GM12874 (cell line): ENCODE measurements at regions not wholly inside any gene's neighbourhood (a gene's known extent, or its start where the extent isn't known, plus 50 kb on each side); places are given as distances from the start of the nearest gene placed in this dataset.

Source experiments
- TF ChIP-seq, protein P1 (sequence below): IDR thresholded peaks from 2 replicates; pipeline ENCODE4 v1.5.1; 2011; ENCODE audit warnings: low read depth, mild to moderate bottlenecking, control low read depth, low read length, moderate library complexity; ENCODE audit not compliant: insufficient read depth

DNA sequence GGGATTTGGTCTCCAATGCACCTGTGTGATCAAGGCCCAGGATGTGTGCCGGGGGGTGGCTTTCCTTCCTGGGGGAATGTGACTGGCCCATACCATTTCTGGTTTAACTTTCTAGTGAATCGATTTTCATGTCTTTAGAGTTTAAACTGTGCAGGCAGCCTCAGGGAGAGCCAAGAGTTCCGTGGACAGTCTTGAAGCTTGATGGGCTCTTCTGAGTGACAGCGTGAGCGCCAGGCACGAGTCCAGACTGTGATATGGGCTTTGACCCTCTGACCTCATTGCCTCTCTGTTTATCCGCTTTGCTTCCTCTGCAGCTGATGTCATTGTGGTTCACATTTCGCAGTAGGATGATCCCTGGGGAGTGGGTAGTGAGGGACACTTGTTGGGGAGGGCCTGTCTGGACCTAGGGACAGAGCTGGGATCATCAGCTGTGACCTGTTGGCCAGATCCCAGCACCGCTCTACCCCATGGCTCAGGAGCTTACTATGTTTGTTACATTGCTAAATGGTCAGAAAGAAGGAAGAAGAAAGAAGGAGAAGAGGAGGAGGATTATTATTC is 80.6 kb upstream of the CLDN5 start:
- TF ChIP-seq, protein P1, sequence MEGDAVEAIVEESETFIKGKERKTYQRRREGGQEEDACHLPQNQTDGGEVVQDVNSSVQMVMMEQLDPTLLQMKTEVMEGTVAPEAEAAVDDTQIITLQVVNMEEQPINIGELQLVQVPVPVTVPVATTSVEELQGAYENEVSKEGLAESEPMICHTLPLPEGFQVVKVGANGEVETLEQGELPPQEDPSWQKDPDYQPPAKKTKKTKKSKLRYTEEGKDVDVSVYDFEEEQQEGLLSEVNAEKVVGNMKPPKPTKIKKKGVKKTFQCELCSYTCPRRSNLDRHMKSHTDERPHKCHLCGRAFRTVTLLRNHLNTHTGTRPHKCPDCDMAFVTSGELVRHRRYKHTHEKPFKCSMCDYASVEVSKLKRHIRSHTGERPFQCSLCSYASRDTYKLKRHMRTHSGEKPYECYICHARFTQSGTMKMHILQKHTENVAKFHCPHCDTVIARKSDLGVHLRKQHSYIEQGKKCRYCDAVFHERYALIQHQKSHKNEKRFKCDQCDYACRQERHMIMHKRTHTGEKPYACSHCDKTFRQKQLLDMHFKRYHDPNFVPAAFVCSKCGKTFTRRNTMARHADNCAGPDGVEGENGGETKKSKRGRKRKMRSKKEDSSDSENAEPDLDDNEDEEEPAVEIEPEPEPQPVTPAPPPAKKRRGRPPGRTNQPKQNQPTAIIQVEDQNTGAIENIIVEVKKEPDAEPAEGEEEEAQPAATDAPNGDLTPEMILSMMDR = no peak

DNA sequence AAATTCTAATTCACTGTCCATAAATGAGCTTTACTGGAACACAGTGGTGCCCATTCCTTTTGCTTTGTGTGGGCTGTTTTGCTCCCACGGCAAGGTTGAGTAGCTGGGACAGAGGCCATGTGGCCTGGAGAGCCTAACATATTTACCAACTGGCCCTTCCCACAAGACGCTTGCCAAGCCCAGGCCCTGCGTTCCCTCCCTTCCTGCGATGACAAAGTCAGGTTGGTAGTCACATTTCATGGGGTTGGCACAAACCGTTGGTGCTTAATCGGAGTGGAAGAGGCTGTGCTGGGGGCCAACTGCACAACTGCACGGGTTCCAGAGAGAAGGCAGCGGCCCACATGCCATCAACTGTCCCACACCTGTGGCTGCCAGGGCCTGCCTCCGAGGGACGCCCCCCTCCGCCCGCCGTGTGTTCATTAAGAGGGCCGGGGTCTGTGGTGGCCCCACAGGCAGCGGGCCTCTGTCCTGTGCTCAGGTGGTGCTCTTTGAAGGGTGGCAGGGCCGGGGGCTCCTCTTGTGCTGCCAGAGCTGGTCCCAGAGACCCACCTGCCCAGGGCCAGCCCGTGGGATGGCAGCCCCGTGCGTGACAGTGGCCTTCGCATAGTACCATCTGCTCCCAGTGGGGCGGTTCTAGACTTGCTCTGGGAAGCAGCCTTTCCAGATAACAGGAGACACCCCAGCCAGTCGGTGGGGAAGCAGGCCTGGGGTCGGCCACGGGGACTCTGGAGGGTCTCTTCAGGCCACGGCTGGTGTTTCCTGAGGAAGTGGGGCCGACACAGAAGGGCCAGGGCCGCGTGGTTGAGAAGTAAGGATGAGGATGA is 81.5 kb upstream of the CLDN5 start:
- TF ChIP-seq, protein P1 = no peak

DNA sequence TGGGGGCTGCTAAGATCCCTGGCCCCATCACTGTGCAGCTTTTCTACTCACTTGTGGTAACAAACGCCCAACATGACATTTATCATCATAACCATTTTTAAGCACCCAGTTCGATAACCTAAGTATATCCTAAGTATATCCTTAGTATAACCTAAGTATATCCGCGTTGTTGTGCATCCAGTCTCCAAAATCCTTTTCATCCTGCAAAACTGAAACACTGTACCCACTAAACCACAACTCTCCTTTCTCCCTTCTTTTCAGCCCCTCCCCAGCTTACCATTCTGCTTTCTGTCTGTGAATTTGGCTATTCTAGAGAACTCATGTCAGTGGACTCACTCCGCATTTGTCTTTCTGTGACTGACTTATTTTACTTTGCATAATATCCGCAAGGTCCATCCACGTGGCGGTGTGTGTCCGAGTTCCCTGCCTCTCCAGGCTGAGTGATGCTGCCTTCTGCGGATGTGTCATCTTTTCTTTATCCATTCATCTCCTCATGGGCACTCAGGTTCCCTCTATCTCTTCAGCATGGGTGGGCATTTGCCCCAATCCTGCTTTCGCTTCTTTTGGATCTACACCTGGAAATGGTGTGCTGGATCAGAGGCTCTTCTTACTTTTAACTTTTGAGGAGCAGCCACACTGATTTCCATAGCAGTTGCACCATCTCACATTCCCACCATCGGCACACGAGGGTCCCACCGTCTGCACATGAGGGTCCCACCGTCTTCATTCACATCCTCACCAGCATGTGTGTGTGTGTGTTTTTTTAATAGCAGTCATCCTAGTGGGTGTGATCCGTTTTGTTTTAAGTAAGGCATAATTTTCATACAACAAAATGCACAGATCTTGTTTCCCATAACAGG is 82.4 kb upstream of the CLDN5 start:
- TF ChIP-seq, protein P1 = no peak

DNA sequence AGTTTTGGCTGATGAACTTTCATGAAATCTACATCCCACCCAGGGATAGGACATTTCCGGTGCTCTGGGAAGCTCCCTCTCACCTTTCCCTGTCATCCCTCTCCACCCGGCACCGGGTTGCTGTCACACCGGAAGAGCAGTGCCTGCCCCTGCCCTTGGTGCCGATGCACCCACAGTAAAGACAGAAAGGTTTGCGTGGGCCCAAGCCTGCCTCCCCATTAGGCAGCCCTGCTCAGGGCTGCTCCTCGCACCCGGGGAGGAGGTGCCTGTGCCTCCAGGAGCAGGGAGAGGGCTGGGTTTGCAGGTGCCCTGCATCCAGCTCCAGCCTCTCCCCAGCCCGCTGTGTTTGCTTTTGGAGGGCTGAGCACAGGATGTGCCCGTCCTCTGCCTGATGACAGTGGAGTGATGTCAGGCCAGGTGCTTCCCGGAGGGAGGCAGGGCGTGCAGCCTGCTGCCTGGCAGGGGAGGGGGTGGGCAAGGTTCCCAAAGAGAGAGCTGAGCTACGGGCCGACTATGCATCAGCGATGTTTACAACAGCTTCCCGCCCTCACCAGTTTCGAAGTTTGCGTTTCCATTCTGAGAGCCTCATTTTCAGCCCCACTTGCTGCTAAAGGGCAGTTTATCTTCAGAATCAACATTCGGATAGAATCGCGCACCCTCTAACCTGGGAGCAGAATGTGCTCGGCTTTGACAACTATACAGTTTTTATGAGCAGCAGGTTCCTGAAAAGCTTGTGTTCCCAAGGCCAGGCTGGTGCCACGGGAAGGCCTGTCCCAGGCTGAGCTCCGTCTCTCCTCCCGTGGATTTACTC is 83.2 kb upstream of the CLDN5 start:
- TF ChIP-seq, protein P1 = no peak

DNA sequence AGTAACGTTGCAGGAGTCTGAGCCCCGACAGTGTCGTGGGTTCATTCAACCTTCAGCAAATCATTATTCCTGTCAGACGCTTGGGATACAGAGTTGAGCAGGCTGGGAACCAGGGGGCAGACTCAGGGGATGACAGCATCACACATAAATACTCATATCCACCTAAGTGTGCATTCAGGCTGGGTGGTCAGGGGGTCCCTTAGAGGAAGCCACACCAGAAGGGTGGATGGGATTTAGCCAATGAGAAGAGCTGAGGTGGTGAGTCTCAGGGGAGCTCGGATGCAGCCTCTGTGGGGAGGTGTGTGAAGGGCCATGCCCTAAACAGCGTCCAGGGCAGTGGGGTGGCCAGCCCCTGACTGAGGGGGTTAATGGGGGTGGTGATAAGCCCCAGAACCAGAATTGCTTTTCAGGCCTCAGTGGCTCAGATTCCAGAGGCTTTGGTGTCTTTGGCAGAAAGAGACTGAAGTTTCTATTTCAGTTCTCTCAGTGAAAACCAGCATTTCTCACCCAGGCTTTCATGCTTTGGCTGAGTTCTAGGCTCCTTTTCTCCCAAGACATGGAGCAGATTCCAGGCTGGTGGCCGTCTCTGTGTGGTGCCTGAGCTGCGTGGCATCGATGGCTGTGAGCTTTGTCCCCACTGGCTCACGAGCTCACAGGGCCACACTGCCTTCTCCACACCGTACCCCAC is 83.9 kb upstream of the CLDN5 start:
- TF ChIP-seq, protein P1 = no peak

DNA sequence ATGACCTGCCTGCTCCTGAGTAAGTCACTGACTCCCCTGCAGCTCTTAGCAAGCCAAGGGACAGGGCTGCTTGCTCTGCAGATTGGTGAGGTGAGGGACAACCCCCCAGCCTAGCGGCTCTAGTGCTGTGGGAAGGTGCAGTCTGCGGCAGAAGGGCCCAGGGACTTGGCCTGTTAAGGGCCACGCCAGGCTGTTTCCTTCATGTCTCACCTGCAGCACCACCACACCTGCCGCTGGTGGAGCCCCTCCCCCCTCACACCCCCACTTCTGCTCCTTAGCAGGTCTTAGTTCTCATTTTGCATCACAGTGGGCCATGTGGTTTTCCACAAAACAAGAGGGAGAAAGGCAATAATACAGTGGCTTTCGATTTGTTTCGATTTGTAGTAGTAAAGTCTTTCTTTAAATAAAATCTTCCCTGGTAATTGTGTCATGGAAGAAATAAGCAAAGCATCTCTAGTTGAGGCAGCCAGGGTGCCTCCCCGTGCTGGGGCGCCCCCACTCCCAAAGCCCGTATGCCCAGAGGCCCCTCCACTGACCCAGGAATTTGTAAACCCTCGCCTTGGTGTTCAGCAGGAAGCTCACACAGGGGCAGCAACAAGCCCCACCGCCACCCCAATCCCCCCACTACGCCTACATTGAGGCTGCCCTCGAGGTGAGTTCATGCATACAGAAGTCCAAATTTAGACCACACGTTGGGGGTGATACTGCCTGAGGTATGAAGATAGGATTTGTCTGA is 86.5 kb upstream of the CLDN5 start:
- TF ChIP-seq, protein P1 = no peak
